Colon (tissue), 2 donors: ENCODE measurements at regions not wholly inside any gene's neighbourhood (a gene's known extent, or its start where the extent isn't known, plus 50 kb on each side); places are given as distances from the start of the nearest gene placed in this dataset.
"Not testable (repeated sequence)": the region's sequence is repeated elsewhere in the genome, so short reads cannot be mapped to it uniquely, and the experiment has no call there.

Experiments
- FAIRE-seq: peaks from 2 replicates; lab custom pipeline; 2012; peaks lifted over from hg19 to GRCh38; lab: Jason Lieb, UNC
- donor health status: control.
- donor health status: control.

DNA sequence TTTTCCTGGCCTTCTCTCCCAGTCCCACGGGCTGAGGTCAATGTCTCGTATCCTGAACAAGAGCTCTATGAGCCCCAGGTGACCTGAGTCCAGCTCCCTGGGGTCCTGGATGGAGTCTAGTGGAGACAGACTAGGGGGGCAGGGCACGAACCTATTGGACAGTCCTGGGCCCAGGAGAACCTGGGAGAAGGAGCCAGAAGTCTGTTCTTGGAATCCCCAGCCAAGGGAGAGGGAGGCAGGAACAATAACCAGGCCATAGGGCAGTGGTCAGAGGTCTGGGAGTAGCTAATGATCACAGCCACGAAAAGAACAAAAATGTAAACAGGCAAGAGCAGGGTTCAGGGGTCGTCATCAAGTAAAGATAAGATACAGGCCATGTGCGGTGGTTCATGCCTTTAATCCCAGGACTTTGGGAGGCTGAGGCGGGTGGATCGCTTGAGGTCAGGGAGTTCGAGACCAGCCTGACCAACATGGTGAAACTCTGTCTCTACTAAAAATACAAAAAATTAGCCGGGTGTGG lies 60.8 kb downstream of the COPRS start:
- no peak for FAIRE-seq

DNA sequence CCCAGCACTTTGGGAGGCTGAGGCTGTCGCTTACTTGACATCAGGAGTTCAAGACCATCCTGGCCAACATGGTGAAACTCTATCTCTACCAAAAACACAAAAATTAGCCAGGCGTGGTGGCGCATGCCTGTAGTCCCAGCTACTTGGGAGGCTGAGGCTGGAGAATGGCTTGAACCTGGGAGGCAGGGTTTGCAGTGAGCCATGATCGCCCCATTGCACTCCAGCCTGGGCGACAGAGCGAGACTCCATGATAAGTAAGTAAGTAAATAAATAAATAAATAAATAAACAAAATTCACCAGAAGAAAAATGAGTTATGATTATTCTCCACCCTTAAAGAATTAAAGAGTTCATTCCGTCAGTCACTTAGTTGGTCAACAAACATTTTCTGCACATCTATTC lies 63.1 kb downstream of the COPRS start:
- not testable (repeated sequence) for FAIRE-seq

DNA sequence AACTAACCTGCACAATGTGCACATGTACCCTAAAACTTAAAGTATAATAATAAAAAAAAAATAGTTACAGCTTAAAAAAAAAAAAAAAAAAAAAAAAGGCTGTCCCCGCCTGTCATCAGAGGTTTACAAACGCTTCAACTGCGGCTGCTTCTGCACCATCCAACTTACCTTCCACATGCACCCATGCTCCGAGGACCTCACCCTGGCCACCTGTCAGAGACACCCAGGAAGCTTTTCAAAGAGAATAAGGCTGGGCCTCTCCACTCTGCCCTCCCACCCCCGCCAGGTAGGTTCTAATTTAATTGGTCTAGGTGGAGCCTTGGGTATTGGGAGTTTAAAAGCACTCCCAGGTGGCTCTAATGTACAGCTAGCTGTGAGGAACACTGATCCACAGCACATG lies 64.9 kb downstream of the COPRS start:
- no peak for FAIRE-seq

DNA sequence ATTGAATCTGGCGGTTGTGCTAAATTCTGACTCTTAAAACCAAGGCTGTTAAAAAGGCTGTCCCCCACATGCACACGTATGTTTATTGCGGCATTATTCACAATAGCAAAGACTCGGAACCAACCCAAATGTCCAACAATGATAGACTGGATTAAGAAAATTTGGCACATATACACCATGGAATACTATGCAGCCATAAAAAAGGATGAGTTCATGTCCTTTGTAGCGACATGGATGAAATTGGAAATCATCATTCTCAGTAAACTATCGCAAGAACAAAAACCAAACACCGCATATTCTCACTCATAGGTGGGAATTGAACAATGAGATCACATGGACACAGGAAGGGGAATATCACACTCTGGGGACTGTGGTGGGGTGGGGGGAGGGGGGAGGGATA lies 65.4 kb downstream of the COPRS start:
- FAIRE-seq, result not testable (repeated sequence)

DNA sequence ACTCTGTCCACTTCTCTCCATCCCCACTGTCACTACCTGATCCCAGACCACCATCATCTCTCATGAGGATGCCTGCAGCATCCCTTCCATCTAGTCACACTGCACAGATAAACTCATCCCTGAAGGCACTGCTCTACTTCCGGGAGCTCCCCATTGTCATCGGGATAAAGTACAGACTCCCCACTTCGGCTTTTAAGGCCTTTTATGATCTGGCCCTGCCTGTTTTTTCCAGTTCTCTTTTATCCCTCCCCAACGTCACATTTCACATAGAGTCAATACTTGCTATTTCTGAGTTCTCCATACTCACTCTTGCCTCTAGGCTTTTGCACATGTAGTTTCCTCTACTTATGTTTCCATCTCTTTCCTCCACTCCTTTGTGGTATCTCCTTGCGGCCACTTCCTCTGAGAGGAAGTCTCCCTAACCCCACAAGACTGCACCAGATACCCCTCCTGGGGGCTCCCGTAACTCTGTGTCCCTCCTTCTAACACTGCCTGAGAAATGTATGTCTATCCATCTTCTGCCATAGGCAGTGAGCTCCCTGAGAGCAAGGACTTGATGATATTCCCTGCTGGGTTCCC lies 66.9 kb downstream of the COPRS start:
- FAIRE-seq, result no peak

DNA sequence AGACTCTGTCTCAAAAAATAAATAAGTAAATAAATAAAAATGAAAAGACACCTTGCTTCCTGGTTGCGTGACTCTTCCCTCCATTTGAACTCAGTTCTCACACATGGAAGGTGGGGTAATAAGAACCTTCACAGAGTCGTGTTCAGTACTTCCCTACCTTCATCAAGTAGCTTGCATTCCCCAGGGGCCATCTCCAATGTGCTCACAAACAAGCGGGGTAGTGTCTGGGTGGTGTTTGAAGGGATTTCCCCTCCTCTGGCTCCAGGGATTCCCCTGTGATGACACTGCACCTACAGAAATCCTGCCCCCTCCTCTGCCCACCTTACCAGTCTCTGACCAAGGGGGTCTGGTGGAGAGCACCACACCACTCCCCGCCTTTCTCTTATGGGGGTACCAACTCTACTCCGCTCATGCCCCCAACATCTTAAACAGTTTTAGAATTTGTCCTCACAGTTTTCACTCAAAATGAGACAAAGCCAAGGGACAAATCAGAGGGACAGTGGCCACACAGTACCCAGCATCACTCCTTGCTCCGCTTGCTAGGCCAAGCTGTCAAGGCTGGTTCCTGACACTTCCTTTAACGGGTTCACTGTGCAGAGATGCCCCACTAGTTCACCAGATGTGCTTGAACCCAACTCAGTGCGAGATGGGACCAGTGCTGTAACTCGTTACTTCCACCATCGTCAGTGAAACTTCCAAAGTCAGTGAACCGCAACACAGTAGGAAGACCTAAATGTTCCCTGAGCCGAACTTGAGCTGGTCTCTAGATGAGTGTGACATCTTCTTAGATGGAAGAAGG lies 69.1 kb downstream of the COPRS start:
- FAIRE-seq, result no peak

DNA sequence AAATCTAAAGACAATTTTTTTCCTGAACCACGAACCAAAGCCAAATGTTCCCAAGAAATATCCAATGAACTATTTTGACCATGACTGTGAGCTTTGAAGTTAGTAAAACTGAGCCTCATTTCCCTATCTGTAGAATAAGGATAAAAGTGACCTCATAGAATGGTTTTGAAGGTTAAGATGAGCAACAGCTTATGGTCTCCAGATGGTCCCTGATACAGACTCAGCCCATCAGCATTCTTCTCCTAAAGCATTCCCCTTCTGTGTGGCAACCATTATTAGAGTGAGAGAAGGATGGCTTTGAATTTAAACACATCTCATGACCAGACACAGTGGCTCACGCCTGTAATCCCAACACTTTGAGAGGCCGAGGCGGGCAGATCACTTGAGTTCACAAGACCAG lies 70.1 kb downstream of the COPRS start:
- FAIRE-seq, result no peak

DNA sequence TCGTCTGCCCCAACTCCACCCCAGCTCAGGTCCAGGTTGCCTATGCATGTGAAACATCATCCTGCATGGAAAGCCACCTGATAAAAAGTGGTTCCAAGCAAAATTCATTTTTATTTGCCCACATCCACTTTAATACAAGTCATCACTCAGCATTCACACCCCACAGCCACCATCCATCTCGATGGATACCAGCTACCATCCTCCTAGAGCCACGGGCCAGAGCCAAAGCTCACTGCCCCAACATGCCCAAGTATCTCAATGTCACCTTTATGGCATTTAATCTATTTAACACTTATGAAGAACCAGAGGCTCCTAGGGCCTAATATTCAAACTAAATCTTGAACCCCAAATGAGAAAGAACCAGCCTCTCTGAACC lies 70.5 kb downstream of the COPRS start:
- FAIRE-seq, result no peak

DNA sequence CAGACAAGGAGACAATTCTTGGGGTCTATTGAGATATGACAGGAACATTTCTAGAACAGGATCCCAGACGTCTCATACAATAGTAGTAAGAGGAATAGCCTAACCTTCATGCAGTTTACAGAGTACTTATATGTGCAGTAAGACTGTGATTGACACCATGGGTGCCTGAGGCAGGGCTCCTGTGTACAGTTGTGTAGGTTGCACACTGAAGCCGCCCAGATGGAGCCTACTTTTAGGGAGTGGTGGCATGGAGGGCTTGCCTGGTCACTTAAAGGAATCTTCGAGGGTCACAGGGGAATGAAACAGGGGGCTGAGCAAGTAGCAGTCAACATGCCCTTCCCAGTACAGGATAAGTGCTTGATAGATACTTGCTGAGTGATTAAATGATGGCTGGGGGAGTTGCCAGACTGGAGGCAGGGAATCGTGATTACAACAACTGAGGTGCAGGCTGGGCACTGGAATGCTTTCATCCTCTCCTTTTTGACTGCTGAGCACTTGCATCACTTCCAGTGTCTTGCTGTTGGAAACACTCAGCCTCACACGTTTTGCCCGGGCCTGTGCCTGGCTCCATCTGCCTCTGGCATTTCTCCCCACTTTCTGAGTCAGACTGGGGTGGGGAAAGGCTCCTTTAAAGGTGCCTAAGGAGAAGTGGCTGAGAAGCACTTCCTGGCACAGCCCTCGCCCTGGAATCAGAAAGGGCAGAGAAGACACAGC lies 71.0 kb downstream of the COPRS start:
- no peak for FAIRE-seq

DNA sequence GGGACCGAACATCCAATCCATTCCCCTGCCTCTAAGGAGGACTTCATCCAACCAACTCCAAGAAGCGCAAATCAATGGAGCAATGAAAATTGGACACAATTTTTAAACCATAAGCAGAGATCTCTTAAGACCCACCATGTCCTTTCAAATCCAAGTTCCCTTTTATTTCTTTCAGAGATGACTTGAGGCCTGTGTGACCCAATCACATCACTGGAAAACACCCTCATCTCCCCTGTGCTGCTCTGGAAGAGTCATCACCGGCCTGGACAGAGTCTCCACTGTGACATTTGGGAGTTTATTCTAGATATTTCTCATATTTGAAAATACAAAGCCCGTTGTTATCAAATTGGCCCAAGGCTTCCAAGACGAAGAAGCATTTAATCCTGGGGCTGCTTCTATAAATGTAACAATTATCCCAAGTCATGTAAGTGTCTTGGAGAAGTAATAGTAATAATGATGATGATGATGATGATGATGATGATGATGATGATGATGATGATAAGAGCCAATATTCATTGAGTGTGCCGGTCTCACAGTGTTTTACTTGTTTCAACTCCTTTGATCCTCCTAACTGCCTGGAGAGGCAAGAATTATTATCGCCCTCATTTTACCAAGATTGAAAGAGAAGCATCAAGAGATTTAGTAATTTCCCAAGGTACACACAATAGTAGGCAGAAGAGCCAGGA lies 72.1 kb downstream of the COPRS start:
- no peak for FAIRE-seq

DNA sequence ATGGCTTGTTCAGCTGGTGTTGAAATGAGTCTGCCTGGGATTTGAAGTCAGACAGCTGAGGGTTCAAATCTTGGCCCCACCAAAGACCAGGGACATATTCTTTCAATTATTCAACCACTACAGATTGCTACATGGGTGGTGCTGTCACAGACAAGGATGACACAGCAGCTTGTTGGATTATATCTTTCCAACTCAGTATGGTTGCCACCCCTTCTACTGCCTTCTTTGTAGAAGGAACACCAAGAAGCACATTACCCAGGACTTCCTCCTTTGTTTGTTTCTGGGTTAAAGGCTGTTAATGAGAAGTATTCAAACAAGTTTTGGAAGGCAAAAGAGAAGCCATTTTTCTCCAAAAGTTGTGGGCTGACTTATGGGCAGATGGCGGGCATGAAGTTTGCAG lies 78.6 kb downstream of the COPRS start:
- FAIRE-seq, result no peak

DNA sequence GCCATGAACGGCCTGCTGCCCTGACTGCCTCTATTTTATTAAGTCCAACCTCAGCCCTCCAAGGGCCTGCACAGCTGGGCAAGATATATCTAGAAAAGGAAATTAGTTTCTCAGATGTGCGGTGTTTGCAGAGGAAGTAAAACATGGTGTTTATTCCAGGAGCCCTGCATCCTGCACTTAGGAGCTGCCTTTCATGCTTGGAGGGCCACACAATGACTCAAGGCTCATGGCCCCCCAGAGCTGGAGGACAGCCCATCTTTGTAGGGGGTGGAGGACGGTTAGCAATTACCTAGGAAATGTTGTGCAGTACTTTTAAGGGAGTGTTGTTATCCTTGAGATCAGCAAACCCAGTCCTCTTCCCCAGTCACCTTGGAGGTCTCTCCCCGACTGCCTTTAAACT lies 80.5 kb downstream of the COPRS start:
- no peak for FAIRE-seq

DNA sequence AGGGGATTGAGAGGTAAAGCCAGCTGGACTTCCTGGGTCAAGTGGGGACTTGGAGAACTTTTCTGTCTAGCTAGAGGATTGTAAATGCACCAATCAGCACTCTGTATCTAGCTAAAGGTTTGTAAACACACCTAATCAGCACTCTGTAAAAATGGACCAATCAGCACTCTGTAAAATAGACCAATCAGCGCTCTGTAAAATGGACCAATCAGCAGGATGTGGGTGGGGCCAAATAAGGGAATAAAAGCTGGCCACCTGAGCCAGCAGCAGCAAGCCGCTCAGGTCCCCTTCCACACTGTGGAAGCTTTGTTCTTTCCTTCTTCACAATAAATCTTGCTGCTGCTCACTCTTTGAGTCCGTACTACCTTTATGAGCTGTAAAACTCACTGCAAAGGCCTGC lies 87.7 kb downstream of the COPRS start:
- FAIRE-seq, result not testable (repeated sequence)

DNA sequence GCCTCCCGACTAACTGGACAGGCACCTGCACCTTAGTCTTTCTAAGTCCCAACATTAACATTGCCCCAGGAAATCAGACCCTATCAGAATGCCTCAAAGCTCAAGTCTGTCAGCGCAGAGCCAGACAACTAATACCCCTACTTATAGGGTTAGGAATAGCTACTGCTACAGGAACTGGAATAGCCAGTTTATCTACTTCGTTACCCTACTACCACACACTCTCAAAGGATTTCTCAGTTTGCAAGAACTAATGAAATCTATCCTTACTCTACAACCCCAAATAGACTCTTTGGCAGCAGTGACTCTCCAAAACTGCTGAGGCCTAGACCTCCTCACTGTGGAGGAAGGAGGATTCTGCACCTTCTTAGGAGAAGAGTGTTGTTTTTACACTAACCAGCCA lies 88.5 kb downstream of the COPRS start:
- not testable (repeated sequence) for FAIRE-seq

DNA sequence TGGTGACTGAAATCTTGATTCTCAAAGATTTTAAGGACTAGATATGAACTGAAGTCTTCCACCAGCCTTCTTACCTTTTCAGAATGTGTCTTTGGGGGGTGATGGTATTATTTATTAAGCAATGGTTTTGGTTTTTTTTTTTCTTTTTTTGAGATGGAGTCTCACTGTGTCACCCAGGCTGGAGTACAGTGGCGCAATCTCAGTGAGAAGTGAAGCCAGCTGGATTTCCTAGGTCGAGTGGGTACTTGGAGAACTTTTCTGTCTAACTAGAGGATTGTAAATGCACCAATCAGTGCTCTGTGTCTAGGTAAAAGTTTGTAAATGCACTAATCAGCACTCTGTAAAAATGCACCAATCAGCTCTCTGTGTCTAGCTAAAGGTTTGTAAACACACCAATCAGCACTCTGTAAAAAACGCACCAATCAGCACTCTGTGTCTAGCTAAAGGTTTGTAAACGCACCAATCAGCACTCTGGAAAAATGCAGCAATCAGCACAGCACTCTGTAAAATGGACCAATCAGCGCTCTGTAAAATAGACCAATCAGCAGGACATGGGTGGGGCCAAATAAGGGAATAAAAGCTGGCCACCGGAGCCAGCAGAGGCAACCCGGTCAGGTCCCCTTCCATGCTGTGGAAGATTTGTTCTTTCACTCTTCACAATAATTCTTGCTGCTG lies 97.1 kb downstream of the COPRS start:
- FAIRE-seq, result not testable (repeated sequence)

DNA sequence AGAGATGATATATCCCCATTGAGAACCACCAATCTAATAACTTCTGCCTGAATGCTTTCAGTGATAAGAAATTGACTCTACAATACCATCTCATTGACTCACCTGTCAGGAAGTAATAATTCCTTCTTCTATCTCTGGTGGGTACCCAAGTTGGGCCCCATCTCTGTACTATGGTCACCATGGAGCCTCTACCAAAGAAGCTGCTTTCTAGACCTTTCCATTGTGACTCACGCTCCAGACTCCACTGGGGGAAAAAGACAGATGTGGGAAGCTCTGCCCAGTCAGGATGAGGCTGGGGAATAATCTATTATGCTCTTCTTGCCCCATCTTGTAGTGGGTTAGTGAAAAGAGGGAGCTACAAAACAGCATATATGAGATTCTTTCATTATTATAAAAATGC lies 100.4 kb downstream of the COPRS start:
- FAIRE-seq, result no peak

DNA sequence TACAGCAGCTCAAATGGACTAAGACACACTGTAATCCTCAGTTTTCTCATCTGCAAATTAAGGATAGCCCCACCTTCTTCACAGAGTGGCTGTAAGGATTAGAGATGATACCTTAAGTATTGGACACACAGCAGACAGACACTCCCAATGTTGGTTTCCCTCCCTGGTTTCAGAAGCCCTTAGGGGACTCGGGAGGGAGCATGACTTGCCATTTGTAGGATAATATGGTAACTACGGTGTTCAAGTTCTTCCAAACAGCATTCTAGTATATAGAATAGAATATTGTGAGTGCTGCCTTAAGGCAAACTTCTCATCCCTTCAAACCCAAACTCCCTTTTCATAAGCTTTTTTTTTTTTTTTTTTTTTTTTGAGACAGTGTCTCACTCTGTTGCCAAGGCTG lies 101.9 kb downstream of the COPRS start:
- FAIRE-seq, result no peak

DNA sequence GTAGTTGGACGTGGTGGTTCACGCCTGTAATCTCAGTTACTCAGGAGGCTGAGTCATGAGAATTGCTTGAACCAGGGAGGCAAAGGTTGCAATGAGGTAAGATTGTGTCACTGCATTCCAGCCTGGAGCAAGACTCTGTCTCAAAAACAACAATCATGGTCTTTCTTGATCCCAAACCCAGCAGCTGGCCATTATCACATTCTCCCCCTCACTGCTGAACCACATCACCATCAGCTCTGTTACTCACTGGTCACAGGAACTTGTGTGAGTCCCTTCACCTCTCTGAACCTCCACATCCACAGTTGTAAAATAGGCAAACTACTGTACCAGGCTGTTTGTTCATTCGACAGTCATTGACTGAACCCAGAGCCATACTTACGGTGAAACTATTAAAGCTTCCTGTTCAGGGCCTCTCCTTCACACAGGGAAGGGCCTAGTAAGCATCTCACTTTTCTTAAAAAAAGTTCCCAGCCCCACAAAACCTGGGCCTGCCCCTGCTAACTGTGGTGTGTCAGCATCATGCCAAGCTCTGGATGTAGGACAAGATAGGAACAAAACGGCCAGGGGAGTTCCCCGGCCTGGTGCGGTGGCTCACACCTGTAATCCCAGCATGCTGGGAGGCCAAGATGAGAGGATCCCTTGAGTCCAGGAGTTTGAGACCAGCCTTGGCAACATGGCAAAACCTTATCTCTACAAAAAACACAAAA lies 104.7 kb downstream of the COPRS start:
- FAIRE-seq, result no peak

DNA sequence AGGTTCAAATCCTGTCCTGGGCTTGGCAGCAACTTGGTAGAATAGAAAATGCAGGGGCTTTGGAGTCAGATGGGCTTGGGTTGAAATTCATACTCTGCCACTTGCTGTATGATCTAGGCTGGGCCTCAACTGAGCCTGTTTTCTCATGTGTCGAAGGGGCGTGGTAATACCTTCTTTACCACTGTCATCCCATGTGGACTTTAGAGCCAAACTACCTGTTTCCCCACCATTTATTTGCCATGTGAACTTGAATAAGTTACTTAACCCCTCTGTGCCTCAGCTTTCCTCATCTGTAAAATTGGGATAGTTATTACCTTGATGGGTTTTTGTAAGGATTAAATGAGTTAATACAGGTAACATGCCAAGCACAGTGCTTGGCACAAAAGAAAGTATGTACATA lies 106.0 kb downstream of the COPRS start:
- FAIRE-seq, result no peak

DNA sequence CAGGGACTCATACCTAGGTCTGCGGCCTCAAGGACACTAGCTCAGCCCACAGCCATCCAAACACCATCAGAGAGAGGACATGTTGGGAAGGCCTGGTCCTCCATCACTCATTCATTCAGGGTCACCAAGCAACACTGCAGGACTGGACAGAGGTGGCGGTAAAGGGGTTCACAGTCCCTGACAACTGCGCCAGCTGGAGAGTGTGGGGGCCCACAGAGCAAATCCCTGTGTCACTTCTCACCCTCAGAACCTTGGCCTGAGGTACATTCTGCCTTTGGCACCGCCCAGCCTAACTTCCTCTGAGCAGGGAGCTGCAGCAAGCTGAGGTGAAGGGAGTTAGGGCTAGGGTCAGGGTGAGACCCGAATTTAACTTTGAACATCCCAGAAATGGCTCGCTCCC lies 106.5 kb downstream of the COPRS start:
- FAIRE-seq, result no peak

DNA sequence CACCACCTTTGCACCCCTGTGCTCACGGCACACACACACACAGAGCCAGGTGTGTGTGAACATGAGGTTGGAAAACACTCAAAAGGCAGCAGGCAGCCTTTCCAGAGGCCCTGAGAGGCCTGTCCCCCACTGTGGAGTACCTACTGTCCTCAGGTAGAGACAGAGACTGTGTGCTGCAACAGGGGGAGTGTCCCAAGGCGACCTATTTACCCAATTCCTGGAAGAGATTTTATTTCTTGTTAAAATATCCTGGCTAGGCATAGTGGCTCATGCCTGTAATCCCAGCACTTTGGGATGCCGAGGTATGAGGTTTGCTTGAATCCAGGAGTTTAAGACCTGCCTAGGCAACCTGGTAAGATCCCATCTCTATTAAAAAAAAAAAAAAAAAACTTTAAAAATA lies 108.5 kb downstream of the COPRS start:
- FAIRE-seq, result no peak
